Common myeloid progenitor, CD34-positive (primary cell): ENCODE measurements at regions not wholly inside any gene's neighbourhood (a gene's known extent, or its start where the extent isn't known, plus 50 kb on each side); places are given as distances from the start of the nearest gene placed in this dataset.

Source experiments
- CTCF ChIA-PET: fragments of 350-600 bp; sonication (Branson Sonifier 250); formaldehyde crosslinking; loops from one replicate; lab custom pipeline; 2021; ENCODE audit warnings: antibody characterized with exemption; lab: Charles Lee
- POLR2A ChIA-PET: fragments of 350-600 bp; sonication (Branson Sonifier 250); formaldehyde crosslinking; loops from one replicate; lab custom pipeline; 2021; ENCODE audit warnings: antibody characterized with exemption; lab: Charles Lee
- DNase-seq, 3 donors: peaks; one replicate each; pipeline versions ENCODE4 v3.0.0 to v3.0.0-alpha.2; 2013
- H3K27ac ChIP-seq, 2 experiments: 1 replicate in 1 of 2; 2 replicates in 1 of 2; pipeline ENCODE4 v1.7.0; 2013; ENCODE audit warnings: inconsistent platforms in 2 of 2, low read length in 2 of 2, mild to moderate bottlenecking in 2 of 2, low read depth in 1 of 2, moderate library complexity in 1 of 2; ENCODE audit not compliant: severe bottlenecking in 2 of 2, insufficient read depth in 1 of 2, poor library complexity in 1 of 2
- H3K27me3 ChIP-seq, 5 experiments: replicated peaks in 2 of 5; 1 replicate in 3 of 5; 2 replicates in 2 of 5; pipeline versions ENCODE4 v1.6.1 to v1.7.0; 2013; ENCODE audit warnings: low read length in 4 of 5, mild to moderate bottlenecking in 2 of 5, moderate library complexity in 2 of 5, inconsistent platforms in 1 of 5; ENCODE audit not compliant: insufficient read depth in 5 of 5, control insufficient read depth in 4 of 5
- H3K36me3 ChIP-seq, 4 experiments: 1 replicate in 2 of 4; 2 replicates in 2 of 4; pipeline versions ENCODE4 v1.6.1 to v1.7.0; 2013; ENCODE audit warnings: low read length in 3 of 4, control low read depth in 1 of 4, mild to moderate bottlenecking in 1 of 4; ENCODE audit not compliant: control insufficient read depth in 4 of 4, insufficient read depth in 4 of 4
- H3K4me1 ChIP-seq, 4 experiments: 1 replicate in 3 of 4; 2 replicates in 1 of 4; pipeline versions ENCODE4 v1.6.1 to v1.7.1; 2013; ENCODE audit warnings: low read length in 3 of 4, mild to moderate bottlenecking in 3 of 4, control low read depth in 1 of 4, inconsistent platforms in 1 of 4, moderate library complexity in 1 of 4; ENCODE audit not compliant: control insufficient read depth in 4 of 4, insufficient read depth in 4 of 4; ENCODE audit errors: control extremely low read depth in 1 of 4
- H3K4me3 ChIP-seq, 7 experiments: 1 replicate in 4 of 7; 2 replicates in 3 of 7; pipeline versions ENCODE4 v1.5.1 to v1.7.0; 2013; ENCODE audit warnings: mild to moderate bottlenecking in 7 of 7, low read length in 6 of 7, moderate library complexity in 6 of 7, inconsistent platforms in 2 of 7, low read depth in 2 of 7, control low read depth in 1 of 7; ENCODE audit not compliant: insufficient read depth in 4 of 7, control insufficient read depth in 1 of 7; ENCODE audit errors: extremely low read depth in 1 of 7
- H3K9me3 ChIP-seq, 5 experiments: 1 replicate in 4 of 5; 2 replicates in 1 of 5; pipeline versions ENCODE4 v1.6.1 to v1.7.1; 2013; ENCODE audit warnings: low read length in 4 of 5, mild to moderate bottlenecking in 2 of 5, inconsistent platforms in 1 of 5, low read depth in 1 of 5, moderate library complexity in 1 of 5; ENCODE audit not compliant: control insufficient read depth in 4 of 5, insufficient read depth in 2 of 5; ENCODE audit errors: control extremely low read depth in 1 of 5
- WGBS: methylation state at CpG from one replicate; pipeline ENCODE4 v1.1.5; 2013; ENCODE audit not compliant: insufficient coverage; 5-methylcytosine and 5-hydroxymethylcytosine counted together

- 66% methylated on average over 3 of the region's 4 CpGs for WGBS
- peak overlapping the region in 1 of 2 experiments; percentile 30 for H3K27ac ChIP-seq
- no peaks in the 10 kb centered on the region for H3K27me3 ChIP-seq
- H3K4me1 ChIP-seq = peaks cover 17 to 60% (median 39%) of the 10 kb centered on the region in 4 experiments
- ChIA-PET POLR2A (no interaction called here), CTCF (interaction anchor here (1.0 kb wide), 1 partner anchor 106 kb away, joined by 3 read pairs; no protein-coding TSS in a partner anchor)
- H3K9me3 ChIP-seq = no peaks in the 10 kb centered on the region
- H3K36me3 ChIP-seq = peaks cover 0 to 3% (median 1%) of the 10 kb centered on the region in 4 experiments
- no peak overlapping the region for H3K4me3 ChIP-seq
- DNase-seq = no peak
These were observed 419.4 kb downstream of the SHQ1 start for GRCh38 chr3:72428803-72429202.

- ChIA-PET POLR2A (interaction anchor here (0.6 to 1.1 kb wide), 3 partner anchors 8 to 191 kb away, joined by 3 to 4 read pairs (median 3); no protein-coding TSS in a partner anchor), CTCF (interaction anchor here (0.8 kb wide), 1 partner anchor 73 kb away, joined by 3 read pairs; no protein-coding TSS in a partner anchor)
- Histone ChIP-seq H3K36me3 (peaks cover 0 to 4% (median 1%) of the 10 kb centered on the region in 4 experiments), H3K9me3 (no peaks in the 10 kb centered on the region), H3K27ac (peak overlapping the region in 1 of 2 experiments; percentile 76), H3K27me3 (no peaks in the 10 kb centered on the region), H3K4me1 (peaks cover 17 to 61% (median 39%) of the 10 kb centered on the region in 4 experiments), H3K4me3 (peak overlapping the region in 5 of 7 experiments; percentile 8 to 53 (median 23))
- 20% methylated on average over 4 of the region's 6 CpGs for WGBS
- DNase-seq = peak in 2 of 3 donors; percentile 44 to 53
These were observed 420.6 kb downstream of the SHQ1 start for GRCh38 chr3:72427624-72428023.

DNA sequence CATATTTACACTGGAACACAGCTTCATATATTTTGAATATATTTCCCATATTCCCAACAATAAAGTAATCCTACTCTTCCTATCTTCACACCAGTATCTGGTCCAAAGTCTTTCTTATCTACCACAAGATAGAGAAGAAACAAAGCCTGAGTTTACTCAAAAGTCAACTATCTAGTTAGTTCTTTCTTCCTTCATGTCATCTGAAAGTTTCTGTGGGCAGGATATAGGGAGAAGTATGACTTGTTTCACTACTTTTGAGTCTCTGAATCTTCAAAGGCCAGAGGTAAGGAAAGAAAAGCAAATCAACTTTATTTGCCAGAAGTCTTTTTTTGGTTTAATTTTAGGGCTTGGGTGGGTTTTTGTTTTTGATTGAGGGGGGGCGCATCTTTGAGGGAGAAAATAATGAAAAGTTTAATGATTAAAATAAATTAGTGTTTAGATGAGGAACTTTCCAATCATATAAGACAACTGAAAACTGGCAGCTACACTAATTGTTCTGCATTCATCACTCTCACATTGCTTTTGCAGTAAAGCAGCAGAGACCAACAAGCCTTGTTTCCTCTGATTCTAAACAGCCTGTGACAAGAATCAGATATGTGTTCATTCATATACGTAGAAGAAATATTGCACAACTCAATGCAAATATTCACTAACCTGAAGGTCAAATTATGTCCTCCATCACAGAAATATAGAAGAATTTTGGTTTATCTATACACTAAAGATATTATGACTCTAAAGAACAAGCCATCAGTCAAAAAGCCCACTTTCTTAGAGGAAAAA is 421.4 kb downstream of the SHQ1 start:
- no peak for DNase-seq
- Histone ChIP-seq H3K4me1 (peaks cover 17 to 61% (median 35%) of the 10 kb centered on the region in 4 experiments), H3K27ac (peak overlapping the region in 1 of 2 experiments; percentile 76), H3K27me3 (no peaks in the 10 kb centered on the region), H3K4me3 (peak overlapping the region in 4 of 7 experiments; percentile 12 to 53 (median 21)), H3K36me3 (peaks cover 0 to 3% (median 3%) of the 10 kb centered on the region in 4 experiments), H3K9me3 (peaks cover 0 to 6% (median 4%) of the 10 kb centered on the region in 5 experiments)
- CTCF ChIA-PET = no interaction called here
- no CpG with 5 or more reads among the region's 2 CpGs for WGBS
- POLR2A ChIA-PET = interaction anchor here (0.7 to 1.1 kb wide), 2 partner anchors 9 to 46 kb away, joined by 3 read pairs; no protein-coding TSS in a partner anchor

- Histone ChIP-seq H3K27ac (peak overlapping the region in 1 of 2 experiments; percentile 32), H3K4me3 (no peak overlapping the region), H3K27me3 (no peaks in the 10 kb centered on the region), H3K36me3 (peaks cover 0 to 13% (median 5%) of the 10 kb centered on the region in 4 experiments), H3K4me1 (peaks cover 10 to 40% (median 26%) of the 10 kb centered on the region in 4 experiments), H3K9me3 (peaks cover 0 to 16% (median 4%) of the 10 kb centered on the region in 5 experiments)
- ChIA-PET CTCF (interaction anchor here (1.2 to 2.6 kb wide), 3 partner anchors 12 to 28 kb away, joined by 3 to 8 read pairs (median 7); no protein-coding TSS in a partner anchor), POLR2A (interaction anchor here (0.7 kb wide), 1 partner anchor 82 kb away, joined by 3 read pairs; no protein-coding TSS in a partner anchor)
- no peak for DNase-seq
- WGBS = 90% methylated on average over 3 of the region's 3 CpGs
These were observed 424.6 kb downstream of the SHQ1 start for GRCh38 chr3:72423643-72424042.

DNA sequence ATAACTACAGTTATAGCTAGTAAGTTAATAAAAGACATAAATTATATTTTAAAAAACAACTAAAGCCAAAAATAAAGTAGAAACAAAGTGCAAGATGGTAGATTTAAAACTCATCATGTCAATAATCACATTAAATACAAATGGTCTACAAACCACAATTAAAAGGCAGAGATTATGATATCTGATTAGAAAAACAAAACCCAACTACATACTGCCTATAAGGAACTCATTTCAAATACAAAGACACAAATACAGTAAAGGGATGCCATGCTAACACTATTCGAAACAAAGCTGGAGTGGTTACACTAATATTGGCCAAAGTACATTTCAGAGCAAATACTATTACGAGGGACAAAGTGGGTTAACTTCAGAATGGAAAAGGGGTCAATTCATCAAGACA is 426.5 kb downstream of the SHQ1 start:
- no peak overlapping the region for H3K27ac ChIP-seq
- ChIA-PET CTCF (interaction anchor here (1.0 to 3.0 kb wide), 2 partner anchors 12 to 29 kb away, joined by 3 to 10 read pairs; no protein-coding TSS in a partner anchor), POLR2A (no interaction called here)
- H3K27me3 ChIP-seq = no peaks in the 10 kb centered on the region
- H3K36me3 ChIP-seq = peaks cover 0 to 13% (median 5%) of the 10 kb centered on the region in 4 experiments
- H3K4me1 ChIP-seq = peaks cover 6 to 25% (median 14%) of the 10 kb centered on the region in 4 experiments
- DNase-seq = no peak
- no peak overlapping the region for H3K4me3 ChIP-seq
- WGBS = no CpG with 5 or more reads among the region's 2 CpGs
- peaks cover 0 to 16% (median 4%) of the 10 kb centered on the region in 5 experiments for H3K9me3 ChIP-seq

DNA sequence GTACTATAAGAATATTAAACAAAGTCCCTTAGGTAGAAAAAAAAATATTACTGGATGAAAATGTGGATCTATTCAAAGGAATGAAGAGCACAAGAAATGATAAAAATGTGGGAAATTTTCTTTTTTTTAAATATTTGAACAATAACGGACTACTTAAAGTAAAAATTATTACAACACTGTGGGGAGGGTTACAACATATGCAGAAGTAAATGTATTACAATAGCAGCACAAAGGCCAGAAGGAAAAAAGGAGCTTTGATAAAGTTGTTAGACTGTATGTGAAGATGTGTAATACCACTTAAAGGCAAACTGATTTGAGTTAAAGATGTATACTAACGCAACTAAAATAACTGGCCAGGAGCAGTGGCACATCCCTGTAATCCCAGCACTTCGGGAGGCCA is 427.1 kb downstream of the SHQ1 start:
- 100% methylated on average over 2 of the region's 3 CpGs for WGBS
- Histone ChIP-seq H3K4me1 (peaks cover 6 to 18% (median 10%) of the 10 kb centered on the region in 4 experiments), H3K27me3 (no peaks in the 10 kb centered on the region), H3K27ac (no peak overlapping the region), H3K36me3 (peaks cover 0 to 14% (median 5%) of the 10 kb centered on the region in 4 experiments), H3K9me3 (peaks cover 0 to 16% (median 4%) of the 10 kb centered on the region in 5 experiments), H3K4me3 (no peak overlapping the region)
- no peak for DNase-seq
- ChIA-PET POLR2A (no interaction called here), CTCF (interaction anchor here (3.0 kb wide), 1 partner anchor 12 kb away, joined by 10 read pairs; no protein-coding TSS in a partner anchor)
